GM19455 (cell line): ENCODE measurements at regions not wholly inside any gene's neighbourhood (a gene's known extent, or its start where the extent isn't known, plus 50 kb on each side); places are given as distances from the start of the nearest gene placed in this dataset.

ENCODE experiments used
- ATAC-seq: cut with Tn5 transposase; IDR thresholded peaks from one replicate; pipeline ENCODE4 v1.9.1; 2021; ENCODE audit not compliant: unreplicated experiment

DNA sequence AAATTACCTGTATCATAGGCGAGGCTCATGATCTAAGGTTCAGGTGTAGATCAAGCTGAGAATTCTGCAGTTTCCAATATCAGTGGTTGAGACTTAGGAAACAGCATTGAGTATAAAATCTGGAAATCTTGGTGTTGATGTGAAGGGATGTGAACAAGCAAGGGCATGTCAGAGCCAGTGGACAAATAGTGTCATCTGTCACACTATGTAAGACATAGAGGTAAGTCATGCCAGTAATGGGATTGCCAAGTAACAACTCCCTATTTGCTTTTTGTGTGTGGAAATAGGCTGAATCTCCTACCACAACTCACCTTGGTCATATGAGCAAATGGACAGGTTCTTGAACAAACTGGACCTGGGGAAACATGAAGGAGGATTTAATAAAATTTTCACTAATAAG lies 334.5 kb upstream of the EMCN start:
- no peak for ATAC-seq

DNA sequence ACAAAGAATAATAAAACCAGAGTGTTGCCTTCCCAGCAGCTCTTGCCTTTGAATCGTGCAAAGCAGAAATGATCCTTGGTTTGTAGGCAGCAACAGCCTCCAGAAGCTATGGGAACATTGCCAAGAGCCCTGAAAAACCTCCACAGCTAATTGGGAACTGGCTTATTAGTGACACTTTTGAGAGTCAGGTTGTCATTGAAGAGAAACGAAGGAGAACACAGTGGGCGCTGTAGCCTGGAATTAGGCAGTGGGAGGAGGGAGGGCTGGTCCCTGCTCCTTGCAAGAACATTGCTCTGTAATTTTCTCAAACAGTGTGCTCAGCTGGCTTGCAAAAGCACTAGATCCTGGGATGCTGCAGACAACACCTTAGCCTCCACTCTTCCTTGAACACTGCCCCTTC lies 331.5 kb upstream of the EMCN start:
- ATAC-seq: no peak

DNA sequence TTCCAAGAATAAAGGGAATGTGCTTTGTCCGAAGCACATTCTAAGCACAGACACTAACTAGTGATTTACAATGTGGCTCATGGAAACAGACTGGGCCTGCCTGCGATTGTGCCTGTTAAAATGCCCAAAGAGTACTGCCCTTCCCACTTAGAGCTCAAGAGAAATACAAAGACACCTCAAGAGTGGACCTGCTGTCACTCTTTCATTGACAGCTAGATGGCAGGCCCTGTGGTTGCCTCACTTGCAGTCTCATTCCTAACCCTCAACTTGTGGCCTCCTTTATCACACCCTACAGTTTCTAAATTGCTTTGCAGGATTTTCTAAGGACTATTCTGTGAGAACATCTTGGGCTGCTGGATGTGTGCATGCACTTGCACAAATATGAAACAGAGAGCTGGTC lies 331.0 kb upstream of the EMCN start:
- no peak for ATAC-seq

DNA sequence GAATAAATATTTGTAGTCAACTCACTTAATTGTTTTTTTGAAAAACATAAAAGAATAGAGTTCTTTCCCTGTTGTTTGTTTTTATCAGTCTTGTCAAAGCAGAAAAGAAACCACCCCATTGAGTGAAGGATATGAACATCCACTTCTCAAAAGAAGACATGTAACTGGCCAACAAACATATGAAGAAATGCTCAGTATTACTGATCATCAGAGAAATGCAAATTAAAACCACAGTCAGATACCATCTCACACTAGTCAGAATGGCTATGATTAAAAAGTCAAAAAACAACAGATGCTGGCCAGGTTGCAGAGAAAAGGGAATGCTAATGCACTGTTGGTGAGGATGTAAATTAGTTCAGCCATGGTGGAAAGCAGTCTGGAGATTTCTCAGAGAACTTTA lies 326.1 kb upstream of the EMCN start:
- no peak for ATAC-seq

DNA sequence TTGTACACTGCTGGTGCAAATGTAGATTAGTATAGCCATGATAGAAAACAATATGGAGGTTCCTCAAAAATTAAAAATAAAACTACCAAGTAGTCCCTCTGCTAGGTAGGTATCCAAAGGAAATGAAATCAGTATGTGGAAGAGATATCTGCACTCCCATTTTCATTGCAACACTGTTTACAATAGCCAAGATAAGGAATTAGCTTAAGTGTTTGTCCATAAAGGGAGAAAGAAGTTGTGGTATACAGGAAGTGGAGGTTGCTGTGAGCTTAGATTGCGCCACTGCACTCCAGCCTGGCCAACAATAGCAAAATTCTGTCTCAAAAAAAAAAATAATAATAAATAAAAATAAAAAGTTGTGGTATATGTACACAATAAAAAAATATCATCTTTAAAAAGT lies 325.0 kb upstream of the EMCN start:
- ATAC-seq: no peak

DNA sequence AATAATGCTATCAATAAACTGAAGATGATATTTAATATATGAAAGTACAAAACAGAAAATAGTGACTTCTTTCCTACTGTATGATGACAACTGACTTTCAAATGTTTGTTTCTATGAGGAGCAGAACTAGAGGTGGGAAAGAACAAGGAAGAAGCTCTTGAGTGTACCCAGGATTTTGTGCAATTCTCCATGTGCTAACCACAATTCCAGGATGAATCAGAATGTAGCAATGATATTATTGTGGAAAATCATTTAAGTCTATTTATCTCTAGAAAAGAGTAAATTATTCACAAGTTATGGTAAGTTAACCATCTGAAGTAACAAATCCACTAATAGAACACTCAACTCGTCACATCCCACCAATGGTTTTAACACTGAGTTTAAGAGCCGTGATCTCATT lies 324.1 kb upstream of the EMCN start:
- no peak for ATAC-seq

DNA sequence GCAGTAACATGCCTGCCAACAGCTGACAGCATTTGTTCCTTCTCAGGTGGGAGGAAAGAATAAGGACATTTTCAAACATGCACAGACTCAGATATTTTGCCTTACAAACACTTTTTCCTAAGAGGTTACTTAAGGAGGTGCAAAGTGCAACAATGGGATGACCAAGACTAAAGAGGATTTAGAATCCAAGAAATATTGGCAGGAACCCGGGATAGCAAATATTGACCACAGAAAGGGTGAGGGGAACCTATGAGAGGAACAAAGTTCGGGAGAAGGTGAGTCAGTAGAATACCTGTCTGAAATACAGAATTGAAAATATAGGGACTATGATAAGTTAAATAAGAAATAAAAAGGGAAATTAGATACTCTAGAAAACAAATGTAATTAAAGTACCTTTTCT lies 321.9 kb upstream of the EMCN start:
- no peak for ATAC-seq

DNA sequence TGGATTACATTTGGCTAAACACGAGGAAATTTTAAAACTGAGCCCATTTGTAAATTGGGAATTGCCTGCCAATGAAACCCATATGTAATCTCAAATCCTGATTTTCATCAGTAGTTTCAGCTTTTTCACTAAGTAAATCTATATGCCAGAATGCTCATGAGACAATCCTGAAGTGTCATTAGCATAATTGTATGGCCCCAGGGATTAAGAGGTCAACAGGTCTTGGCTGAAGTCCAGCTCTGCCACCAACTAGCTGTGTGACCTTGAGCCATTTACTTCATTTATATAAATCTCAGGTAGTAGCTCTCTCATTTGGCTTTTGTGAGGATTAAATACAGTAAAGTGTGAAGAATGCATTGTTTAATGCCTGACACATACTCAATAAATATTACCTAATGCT lies 320.5 kb upstream of the EMCN start:
- ATAC-seq: no peak

DNA sequence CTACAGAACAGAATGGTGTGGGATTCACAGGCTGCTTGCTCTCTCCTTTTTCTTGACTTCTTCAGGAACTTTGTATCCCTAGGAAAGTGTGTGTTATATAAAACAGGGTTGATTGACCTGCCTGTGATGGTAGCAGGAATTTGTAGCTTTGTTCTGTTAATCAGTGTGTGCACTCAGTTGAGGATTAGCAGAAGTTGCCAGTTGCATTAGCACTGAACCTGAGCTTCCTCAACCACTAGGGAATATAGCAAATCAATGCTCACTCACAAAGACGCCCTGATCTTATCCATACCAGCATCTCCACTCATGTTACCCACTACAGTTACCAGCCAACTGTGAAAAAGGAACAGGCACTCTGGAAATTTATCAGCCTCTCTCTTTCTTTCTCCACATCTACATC lies 319.1 kb upstream of the EMCN start:
- no peak for ATAC-seq

DNA sequence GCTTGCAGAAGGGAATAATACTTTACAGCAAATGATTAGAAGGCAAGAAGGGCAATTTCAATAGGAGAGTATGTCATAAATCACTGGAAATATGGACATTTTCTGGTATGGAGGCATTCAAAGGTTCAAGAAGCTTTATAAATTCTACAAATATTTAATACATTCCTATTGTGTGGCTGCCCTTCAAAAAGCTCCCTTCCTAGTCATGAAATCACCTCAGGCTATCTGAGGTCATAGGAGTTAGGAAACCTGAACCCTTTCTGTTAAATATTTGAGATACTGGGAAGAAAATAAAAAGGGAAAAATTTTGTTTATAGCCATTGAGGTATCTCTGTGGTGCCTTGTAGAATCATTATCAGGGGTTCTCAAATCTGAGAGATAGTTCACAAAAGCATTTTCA lies 316.8 kb upstream of the EMCN start:
- no peak for ATAC-seq

DNA sequence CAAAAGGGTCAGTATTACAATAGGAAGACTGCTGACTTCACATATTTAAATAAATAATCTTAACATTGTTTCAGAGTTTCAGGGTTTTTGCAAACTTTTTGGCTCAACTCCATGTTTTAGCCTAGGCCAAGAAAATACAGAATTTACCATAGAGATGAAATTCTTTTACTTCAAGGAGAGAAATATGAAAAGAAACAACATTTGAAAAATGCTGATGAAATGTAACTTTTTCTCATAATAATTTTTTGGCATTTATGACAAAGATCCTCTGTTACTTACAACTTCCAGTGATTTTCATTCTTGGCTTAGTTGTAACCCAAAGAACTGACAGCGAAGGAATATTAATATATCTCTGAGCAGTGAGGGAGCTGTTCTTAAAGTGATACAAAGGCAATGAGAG lies 316.1 kb upstream of the EMCN start:
- no peak for ATAC-seq

DNA sequence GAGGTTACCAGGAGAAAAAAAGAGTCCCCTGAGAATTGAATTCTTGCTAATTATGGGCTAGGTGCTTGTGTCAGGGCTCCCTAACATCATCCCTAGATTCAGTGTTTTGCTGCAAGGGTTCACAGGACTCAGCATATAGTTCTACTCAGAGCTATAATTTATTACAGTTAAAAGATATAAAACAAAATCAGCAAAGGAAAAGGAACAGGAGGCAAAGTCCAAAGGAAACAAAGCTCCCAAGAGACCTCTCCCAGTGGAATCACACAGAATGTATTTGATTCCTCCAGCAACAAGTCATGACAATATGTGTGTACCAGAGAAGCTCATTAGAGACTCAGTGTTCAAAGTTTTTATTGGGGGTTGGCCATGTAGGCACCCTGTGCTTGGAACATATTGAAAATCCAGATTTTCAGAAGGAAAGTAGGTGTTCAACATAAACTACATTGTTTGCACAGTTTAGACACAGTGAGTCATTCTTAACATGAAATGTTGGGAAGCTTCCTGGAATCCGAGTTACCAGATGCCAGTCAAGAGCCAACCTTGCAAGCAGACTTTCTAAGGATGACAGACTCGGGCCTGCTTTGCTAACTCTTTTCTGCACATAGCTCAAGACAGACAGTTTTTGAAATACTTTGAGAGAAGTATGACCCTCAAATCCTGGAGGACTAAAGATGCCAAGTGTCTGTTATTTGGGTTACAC lies 311.3 kb upstream of the EMCN start:
- ATAC-seq: no peak

DNA sequence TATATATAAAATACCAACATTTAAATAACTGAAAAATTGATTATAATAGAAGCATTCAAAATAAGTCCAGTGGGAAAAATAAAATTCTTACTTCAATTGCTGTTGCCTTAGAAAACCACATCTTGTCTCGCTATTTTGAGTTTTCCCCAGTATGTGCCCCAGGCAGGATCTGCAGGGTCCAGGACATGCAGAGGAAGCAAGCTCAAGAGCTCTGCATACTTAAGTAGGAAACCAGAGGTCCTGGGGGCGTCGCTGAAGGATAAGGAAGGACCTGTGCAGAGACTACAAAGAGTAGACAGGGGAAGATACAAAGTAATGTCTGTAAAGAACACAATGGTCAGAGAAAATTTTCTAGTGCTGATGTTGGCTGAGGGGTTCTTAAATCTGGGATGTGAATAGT lies 310.5 kb upstream of the EMCN start:
- ATAC-seq: no peak

DNA sequence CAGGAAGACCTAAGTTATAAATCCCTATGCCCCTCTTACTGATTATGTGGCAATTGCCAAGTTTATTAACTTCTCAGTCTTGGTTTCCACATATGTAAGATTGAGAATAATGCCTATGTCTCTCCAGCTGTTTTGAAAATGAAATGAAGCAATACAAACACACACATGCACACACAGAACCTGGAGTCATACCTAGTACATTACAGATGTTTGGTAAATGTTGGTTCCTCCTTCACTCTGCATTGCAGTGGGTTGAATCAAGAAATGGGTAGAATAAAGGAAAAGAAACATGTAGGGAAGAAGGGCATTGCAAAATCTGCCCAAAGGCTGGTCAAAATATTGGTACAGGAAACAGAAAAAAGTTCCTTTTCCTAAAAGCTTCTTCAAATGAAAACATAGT lies 309.9 kb upstream of the EMCN start:
- no peak for ATAC-seq

DNA sequence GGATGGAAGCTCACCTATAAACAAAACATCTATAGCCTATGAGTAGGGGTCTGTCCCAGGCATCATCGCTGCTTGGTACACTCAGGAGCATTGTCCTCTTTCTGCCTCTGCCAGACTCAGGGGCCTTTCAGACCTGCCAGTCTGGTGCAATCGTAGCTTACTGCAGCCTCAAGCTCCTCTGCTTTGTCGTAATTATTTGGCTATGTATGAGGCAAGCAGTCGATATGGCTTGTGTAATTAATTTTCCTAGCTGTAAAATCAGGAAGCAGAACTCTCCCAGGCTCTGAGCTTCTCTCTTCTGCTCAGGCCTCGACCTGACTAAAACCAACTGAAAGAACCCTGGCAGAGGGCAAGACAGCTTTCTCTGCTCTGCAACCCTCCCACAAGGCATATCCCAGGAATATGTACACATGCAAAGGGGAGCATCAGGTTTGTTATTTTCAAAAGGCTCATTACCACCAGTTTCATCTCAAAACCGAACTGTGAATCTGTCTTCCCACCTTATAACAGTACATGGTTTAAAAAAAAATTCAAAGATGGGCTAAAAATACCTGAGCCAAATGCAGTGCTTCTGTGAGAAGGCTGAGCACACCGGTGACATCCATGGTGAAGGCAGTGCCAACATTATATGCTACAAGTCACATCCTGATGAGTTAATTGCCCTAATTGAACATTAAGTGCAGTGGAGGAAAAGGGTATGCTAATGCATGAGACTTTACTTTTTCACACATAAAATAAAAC lies 309.2 kb upstream of the EMCN start:
- ATAC-seq: no peak

DNA sequence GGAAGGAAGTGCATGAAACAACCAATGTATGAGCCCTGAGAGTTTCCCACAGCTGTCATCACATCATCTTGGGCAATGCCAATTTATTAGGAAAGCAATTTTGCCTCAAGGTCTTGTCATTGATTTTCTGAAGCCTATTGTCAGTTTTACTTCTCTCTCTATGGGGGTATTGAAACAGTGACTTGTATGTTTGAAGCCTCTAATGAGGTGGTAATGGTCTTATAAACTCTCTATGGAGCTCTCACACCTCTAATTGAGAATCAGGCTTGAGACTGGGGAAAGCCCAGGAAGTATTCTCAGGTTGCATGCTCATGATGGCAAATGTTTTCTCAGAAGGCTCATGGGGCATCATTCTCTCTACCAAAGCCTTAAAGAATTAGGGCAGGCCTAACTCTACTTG lies 308.2 kb upstream of the EMCN start:
- ATAC-seq: no peak

DNA sequence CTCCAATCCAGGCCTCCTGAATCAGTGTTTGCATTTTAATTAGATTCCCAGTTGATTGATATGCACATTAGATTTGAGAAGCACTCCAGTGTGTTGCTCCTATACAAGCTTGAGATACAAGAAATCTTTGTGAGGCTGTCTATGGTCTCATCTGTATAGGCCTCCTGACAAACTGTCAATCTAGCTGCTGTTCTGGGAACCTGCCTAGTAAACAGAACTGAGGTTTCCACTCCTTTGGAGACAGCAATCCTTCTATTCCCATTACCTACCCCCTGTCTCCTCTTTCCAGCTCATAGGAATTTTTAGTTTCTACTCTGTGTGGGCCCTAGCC lies 306.1 kb upstream of the EMCN start:
- ATAC-seq: peak; percentile 2

DNA sequence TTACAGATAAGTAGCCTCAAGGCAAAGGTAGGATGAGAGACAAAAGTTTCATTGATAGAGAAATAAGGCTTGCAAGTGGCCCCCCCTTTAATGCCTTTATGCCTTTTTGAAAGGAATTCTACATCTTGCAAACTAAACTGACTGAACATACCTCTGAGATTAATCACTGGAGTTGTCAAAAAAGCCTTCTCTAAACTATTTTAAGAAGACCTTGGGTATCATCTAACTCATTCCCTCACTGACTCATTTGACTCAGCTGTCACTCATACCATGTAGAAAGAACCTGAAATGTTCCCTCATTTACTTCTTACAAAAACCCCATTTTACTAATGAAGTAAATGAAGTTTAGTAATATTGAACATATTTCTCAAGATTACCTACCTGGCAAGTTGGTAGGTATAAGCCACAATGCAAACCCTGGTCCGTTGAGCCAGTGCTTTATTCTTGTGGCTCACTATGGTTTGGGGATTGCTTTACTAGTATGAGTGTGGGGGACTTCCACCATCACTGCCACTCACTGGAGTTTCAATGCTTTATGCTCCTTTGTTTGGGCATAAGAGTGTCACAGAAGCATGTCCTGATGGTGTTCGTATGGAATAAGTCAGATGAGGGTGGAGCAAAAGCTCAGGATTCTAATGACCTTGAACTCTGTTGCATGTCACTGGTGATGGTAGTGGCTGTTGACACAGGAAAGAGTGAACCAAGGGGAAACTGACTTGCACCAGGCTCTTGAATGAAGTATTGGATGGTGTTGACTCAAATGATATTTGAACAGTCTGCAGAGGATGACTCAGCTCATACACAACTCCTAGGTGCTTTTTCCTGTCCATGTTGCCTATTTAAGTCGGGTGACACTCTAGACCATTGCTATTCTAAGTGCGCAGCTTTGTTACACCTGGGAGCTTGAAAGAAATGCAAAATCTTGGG lies 305.5 kb upstream of the EMCN start:
- peak; percentile 71 for ATAC-seq

DNA sequence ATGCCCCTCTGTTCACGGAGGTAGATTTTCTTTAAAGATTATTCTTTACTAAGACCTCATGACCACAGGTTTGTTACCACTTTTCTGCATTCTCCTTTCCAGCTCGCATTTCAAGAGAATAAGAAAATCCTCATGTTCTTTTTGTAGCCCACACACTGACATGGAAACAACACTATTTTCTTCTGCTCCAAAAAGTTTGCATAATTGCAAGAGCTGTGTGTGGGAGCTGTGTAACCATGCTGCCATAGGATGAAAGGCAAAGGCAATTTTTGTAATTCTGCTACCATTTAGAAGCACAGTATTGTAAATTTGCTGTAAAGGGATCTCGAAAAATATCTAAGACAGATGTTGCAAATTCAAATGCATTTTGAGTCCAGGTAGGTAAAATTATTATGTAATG lies 302.4 kb upstream of the EMCN start:
- no peak for ATAC-seq

DNA sequence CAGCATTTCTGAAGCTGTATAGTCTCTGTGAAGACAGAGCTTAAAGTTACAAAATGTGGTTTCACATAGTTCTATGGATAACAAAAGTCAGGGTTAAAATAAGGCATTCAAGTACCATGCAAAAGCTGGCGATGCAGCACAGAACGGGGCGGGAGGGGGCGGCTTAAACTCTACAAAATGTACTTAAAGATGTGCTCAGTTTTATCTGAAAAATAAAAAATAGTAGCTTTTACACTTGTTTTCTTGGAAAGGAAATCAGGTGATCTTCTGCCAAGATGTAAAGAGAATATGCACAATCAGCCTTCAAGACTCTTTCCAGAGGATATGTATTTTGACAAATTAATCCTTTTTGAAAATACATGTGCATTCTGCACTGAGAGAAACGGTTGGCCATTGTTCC lies 301.7 kb upstream of the EMCN start:
- no peak for ATAC-seq

DNA sequence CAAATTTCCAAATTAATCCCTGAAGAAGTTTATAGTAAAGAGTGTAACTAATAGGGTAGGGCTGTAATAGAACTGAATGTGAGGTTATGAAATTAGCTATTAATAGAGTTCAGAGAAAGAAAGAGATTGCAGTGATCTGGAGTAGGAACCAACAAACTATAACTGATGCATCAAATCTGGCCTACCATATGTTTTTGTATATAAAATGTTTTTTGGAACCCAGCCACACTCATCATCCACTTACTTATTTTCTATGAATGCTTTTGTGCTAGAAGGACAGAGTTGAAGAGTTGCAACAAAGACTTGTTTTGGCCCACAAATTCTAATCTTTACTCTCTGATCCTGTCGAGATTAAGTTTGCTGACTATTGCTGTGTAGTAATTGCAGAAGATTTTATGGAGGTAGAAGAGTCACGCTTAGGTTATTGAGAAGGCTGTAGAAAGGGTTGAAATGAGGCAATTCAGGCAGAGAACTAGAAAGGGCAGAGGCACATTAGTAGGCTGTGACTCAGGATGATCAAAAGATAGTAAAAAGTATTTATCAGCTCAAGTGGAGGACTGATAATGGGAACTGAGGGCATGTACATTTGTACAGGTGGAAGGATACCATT lies 298.7 kb upstream of the EMCN start:
- no peak for ATAC-seq

DNA sequence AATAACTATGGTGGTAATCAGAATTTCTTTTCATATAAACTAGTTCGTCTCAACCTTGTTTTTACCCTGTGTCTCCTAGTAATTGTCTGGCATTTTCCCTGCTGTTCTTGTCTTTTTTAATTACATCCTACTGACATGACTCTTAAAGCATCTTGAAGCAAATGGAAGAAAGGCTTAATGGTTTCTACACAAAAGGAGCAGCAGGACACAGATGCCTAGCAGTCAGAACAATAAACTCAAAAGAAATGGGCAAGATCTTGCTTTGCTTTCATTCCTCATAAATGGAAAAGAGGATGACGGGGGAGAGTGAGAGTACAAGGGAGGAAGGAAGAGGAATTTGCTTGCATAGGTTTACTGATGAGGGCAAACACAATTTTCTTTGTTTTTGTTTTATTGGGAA lies 293.2 kb upstream of the EMCN start:
- ATAC-seq: no peak
